Activated CD8-positive, alpha-beta T cell treated with anti-CD3 and anti-CD28 coated beads, Interleukin-2, amount 10 ng/mL, durations not matched to agents 7 days and 5 days (primary cell): ENCODE measurements at regions not wholly inside any gene's neighbourhood (a gene's known extent, or its start where the extent isn't known, plus 50 kb on each side); places are given as distances from the start of the nearest gene placed in this dataset.
"Not testable (repeated sequence)": the region's sequence is repeated elsewhere in the genome, so short reads cannot be mapped to it uniquely, and the experiment has no call there.

ENCODE experiments used
- ATAC-seq: fragments of 150-1000 bp; cut with Tn5 transposase; one replicate; pipeline ENCODE4 v1.10.0; 2021; ENCODE audit warnings: moderate library complexity
- CTCF ChIA-PET: fragments of 350-600 bp; sonication (Branson Sonifier 250); formaldehyde crosslinking; loops from one replicate; lab custom pipeline; 2021; ENCODE audit warnings: antibody characterized with exemption; lab: Charles Lee
- POLR2A ChIA-PET: fragments of 350-600 bp; sonication (Branson Sonifier 250); formaldehyde crosslinking; loops from one replicate; lab custom pipeline; 2021; ENCODE audit warnings: antibody characterized with exemption; lab: Charles Lee
- DNase-seq: peaks from one replicate; pipeline ENCODE4 v3.0.0-alpha.2; 2020
- H3K27ac Mint-ChIP-seq: one replicate; pipeline ENCODE4 v1.8.0; 2021; ENCODE audit warnings: mild to moderate bottlenecking, mixed read lengths
- H3K27me3 Mint-ChIP-seq: one replicate; pipeline ENCODE4 v1.8.0; 2021; ENCODE audit warnings: low read depth, mixed read lengths
- H3K36me3 Mint-ChIP-seq: one replicate; pipeline ENCODE4 v1.8.0; 2021; ENCODE audit warnings: low read depth, mixed read lengths
- H3K4me1 Mint-ChIP-seq: one replicate; pipeline ENCODE4 v1.8.0; 2021; ENCODE audit warnings: low read depth, mixed read lengths
- H3K4me3 Mint-ChIP-seq: one replicate; pipeline ENCODE4 v1.8.0; 2021; ENCODE audit warnings: mild to moderate bottlenecking, mixed read lengths
- H3K9me3 Mint-ChIP-seq: one replicate; pipeline ENCODE4 v1.8.0; 2022; ENCODE audit warnings: mixed read lengths; ENCODE audit not compliant: insufficient read depth

DNA sequence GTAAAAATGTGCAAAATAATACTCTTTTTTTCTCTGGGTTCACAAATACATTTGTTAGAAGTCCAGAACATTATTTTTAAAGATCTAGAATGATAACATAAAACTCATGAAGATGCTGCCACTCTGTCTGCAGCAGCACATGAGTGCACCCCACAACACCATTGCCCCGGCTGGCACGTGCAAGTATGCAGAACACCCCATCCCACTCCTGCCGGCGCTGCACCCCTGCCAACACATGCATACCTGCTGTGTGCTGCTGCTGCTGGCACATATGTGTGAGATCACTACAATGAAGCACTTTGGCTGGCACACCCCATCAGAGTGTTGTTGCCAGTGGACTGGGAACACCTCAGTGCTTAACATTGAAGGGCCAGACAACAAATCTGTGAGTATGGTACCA lies 129.1 kb downstream of the CCT8L2 start:
- H3K27me3 Mint-ChIP-seq, H3K36me3 Mint-ChIP-seq, H3K27ac Mint-ChIP-seq, H3K4me1 Mint-ChIP-seq, ATAC-seq, CTCF ChIA-PET, H3K9me3 Mint-ChIP-seq, DNase-seq, POLR2A ChIA-PET, H3K4me3 Mint-ChIP-seq: not testable (repeated sequence)

DNA sequence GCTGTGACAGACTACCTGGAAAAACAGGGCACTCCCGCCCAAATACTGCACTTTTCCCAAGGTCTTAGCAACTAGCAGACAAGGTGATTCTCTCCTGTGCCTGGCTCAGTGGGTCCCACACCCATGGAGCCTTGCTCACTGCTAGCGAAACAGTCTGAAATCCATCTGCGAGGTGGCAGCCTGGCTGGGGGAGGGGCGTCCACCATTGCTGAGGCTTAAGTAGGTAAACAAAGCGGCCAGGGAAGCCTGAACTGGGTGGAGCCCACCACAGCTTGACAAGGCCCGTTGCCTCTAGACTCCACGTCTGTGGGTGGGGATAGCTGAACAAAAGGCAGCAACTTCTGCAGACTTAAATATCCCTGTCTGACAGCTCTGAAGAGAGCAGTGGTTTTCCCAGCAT lies 145.2 kb downstream of the CCT8L2 start:
- POLR2A ChIA-PET, CTCF ChIA-PET, DNase-seq, H3K27ac Mint-ChIP-seq, H3K4me3 Mint-ChIP-seq, ATAC-seq, H3K9me3 Mint-ChIP-seq, H3K27me3 Mint-ChIP-seq, H3K4me1 Mint-ChIP-seq, H3K36me3 Mint-ChIP-seq: not testable (repeated sequence)

DNA sequence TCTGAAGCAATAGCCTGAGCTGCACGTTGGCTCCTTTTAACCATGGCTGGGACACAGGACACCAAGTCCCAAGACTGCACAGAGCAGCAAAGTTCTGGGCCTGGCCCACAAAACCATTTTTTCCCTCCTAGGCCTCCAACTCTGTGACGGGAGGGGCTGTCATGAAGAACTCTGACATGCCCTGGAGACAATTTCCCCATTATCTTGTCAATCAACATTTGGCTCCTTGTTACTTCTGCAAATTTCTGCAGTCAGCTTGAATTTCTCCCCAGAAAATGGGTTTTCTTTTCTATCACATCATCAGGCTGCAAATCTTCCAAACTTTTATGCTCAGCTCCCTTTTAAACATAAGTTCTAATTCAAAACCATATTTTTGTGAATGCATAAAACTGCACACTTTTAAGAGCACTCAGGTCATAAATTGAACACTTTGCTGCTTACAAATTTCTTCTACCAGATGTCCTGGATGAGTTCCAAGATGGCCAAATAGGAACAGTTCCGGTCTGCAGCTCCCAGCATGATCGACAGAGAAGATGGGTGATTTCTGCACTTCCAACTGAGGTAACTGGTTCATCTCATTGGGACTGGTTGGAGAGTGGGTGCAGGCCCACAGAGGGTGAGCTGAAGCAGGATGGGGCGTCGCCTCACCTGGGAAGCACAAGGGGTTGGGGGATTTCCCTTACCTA lies 145.7 kb downstream of the CCT8L2 start:
- H3K27ac Mint-ChIP-seq, ATAC-seq, H3K9me3 Mint-ChIP-seq, DNase-seq, H3K4me1 Mint-ChIP-seq, H3K27me3 Mint-ChIP-seq, CTCF ChIA-PET, H3K36me3 Mint-ChIP-seq, POLR2A ChIA-PET, H3K4me3 Mint-ChIP-seq: not testable (repeated sequence)

DNA sequence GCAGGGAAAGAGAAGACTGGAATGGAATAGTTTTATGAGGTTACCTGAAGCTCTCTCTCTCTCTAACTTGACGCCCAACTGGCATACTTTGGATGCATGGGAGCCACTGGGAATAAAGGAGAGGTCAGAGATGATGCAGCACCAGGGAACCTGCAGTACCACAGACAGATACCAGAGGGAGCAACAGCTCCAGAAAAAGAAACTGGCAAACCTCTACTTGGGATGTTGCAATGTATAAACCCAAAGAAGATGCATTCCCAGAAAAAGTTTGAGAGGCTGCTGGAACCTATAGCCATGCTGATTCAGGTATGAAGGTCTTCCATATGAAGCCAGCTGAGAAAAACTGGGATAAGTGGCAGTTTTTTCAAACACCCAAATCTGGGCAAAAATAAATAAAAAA lies 151.6 kb downstream of the CCT8L2 start:
- ATAC-seq, DNase-seq, H3K4me1 Mint-ChIP-seq, H3K27me3 Mint-ChIP-seq, H3K27ac Mint-ChIP-seq, POLR2A ChIA-PET, CTCF ChIA-PET, H3K4me3 Mint-ChIP-seq, H3K9me3 Mint-ChIP-seq, H3K36me3 Mint-ChIP-seq: not testable (repeated sequence)

DNA sequence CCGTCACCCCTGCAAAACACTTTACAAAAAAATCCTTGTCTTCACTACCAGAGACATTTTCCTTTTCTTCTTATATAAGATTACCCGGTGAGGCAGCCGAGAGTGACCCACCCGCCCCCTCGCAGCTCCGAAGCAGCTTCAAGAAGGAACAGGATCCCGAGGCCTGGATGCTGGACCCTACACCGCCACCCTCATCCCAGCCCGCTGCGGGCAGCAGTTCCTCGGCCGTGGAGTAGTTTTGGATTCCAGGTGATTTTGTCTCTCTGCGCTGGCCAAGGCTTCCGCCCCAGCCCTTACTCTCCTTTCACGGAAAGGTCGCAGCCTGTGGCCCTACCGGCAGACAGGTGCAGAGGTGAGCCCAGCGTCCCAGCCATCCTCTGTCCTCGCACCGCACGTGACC lies 169.1 kb downstream of the CCT8L2 start:
- H3K4me3 Mint-ChIP-seq, POLR2A ChIA-PET, DNase-seq, H3K27ac Mint-ChIP-seq, H3K36me3 Mint-ChIP-seq, H3K27me3 Mint-ChIP-seq, H3K4me1 Mint-ChIP-seq, ATAC-seq, CTCF ChIA-PET: not testable (repeated sequence)
- peaks cover 16% of the 10 kb centered on the region for H3K9me3 Mint-ChIP-seq

DNA sequence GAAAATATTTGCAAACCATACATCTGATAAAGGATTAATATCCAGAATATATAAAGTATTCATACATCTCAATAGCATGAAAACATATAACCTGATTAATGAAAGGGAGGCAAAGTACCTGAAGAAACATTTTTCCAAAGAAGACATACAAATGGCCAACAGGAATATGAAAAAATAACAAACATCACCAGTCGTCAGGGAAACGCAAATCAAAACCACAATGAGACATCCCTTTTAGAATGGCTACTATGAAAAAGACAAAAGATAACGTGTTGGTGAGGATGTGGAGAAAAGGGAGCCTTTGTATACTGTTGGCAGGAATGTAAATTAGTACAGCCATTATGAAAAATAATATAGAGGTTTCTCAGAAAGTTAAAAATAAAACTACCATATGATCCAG lies 175.1 kb downstream of the CCT8L2 start:
- H3K4me1 Mint-ChIP-seq, DNase-seq, ATAC-seq, CTCF ChIA-PET, H3K9me3 Mint-ChIP-seq, H3K36me3 Mint-ChIP-seq, H3K4me3 Mint-ChIP-seq, H3K27me3 Mint-ChIP-seq, H3K27ac Mint-ChIP-seq, POLR2A ChIA-PET: not testable (repeated sequence)

DNA sequence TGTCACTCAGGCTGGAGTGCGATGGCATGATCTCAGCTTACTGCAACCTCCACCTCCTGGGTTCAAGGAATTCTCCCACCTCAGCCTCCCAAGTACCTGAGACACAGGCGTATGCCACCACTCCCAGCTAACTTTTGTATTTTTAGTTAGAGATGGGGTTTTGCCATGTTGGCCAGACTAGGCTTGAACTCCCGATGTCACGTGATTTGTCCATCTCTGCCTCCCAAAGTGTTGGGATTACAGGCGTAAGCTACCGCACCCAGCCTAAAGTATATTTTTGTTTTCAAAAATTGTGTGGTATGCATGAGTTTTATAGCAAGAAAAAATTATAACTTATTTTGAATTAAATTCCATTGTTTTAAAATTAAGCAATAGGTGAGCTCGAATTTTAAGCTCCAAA lies 188.0 kb downstream of the CCT8L2 start:
- CTCF ChIA-PET, POLR2A ChIA-PET, H3K4me1 Mint-ChIP-seq, H3K27ac Mint-ChIP-seq, H3K4me3 Mint-ChIP-seq, H3K36me3 Mint-ChIP-seq, ATAC-seq, H3K27me3 Mint-ChIP-seq, DNase-seq: not testable (repeated sequence)
- peaks cover 17% of the 10 kb centered on the region for H3K9me3 Mint-ChIP-seq

DNA sequence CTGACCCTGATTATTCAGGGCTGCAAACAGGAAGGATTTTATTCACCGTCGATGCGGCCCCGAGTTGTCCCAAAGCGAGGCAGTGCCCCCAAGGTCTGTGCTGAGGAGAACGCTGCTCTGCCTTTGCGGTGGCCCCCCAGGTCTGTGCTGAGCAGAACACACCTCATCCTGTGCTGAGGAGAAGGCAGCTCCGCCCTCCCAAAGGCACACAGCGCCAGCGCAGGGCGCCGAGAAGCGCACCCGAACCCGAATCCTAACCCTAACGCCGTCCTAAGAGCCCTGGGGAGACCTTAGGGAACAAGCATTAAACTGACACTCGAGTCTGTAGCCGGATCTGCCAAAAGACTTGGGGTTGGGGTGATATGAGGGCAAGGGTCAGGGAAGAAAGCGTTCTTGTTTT lies 188.9 kb downstream of the CCT8L2 start:
- H3K9me3 Mint-ChIP-seq, result peaks cover 17% of the 10 kb centered on the region
- H3K36me3 Mint-ChIP-seq, POLR2A ChIA-PET, H3K4me1 Mint-ChIP-seq, H3K27ac Mint-ChIP-seq, ATAC-seq, H3K27me3 Mint-ChIP-seq, DNase-seq, H3K4me3 Mint-ChIP-seq, CTCF ChIA-PET: not testable (repeated sequence)

DNA sequence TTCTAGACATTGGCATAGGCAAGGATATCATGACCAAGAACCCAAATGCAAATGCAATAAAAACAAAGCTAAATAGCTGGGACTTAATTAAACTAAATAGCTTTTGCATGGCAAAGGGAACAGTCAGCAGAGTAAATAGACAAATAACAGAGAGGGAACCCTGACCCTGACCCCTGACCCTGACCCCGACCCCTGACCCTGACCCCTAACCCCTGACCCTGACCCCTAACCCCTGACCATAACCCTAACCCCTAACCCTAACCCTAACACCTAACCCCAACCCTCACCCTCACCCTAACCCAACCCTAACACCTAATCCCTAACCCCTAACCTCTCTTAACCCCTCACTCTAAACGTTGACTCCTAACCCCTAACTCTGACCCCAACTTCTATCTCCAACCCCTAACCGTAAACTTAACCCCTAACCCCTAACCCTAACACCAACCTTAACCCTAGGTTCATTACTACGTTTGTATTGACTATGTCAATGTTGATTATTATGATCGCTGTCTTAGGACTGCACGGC lies 189.7 kb downstream of the CCT8L2 start:
- H3K27ac Mint-ChIP-seq, ATAC-seq, H3K4me3 Mint-ChIP-seq, DNase-seq, POLR2A ChIA-PET, H3K4me1 Mint-ChIP-seq, H3K27me3 Mint-ChIP-seq, CTCF ChIA-PET, H3K36me3 Mint-ChIP-seq: not testable (repeated sequence)
- H3K9me3 Mint-ChIP-seq, result peaks cover 17% of the 10 kb centered on the region

DNA sequence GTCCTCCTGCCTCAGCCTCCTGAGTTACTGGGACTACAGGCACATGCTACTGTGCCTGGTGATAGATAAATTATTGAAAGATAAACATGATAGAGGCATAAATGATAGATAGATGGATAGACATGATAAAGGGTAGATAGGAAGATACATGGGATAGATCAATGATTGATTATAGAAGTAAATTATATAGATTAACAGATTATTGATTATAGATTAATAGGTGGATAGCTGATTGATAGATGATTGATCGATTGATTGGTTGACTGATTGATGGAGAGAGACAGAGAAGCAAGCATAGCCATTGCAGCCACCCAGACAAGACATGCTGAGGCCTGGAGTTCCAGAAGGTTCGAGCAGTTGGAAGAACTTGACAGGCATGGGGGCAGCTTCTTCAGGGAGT lies 199.1 kb downstream of the CCT8L2 start:
- DNase-seq, H3K27ac Mint-ChIP-seq, H3K4me1 Mint-ChIP-seq, ATAC-seq, H3K36me3 Mint-ChIP-seq, H3K4me3 Mint-ChIP-seq, CTCF ChIA-PET, H3K9me3 Mint-ChIP-seq, H3K27me3 Mint-ChIP-seq, POLR2A ChIA-PET: not testable (repeated sequence)

DNA sequence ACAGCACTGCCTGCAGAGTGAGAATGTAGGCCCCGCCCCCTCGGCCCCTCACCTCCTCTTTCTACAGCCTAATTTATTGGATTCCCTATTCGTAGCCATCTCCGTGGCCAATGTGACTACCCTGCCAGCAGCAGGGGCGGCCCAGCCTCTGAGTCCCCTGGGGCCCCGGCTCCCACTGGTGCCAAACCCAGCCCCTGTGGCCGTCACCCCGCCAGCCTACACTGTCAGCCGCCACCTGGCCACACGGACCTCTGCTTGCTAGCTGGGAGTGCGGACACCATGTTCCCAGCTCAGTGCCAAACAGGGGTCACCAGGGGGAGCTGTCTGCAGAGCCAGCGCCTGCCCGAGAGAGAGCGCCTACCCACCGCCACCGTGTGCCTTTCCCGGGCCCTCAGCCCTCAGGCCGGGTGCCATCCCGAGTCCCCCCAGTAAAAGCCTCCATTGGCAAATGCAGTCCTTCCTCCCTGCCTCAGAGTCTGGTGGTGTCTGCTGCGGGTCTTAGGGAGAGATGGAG lies 201.1 kb downstream of the CCT8L2 start:
- H3K4me1 Mint-ChIP-seq, H3K9me3 Mint-ChIP-seq, CTCF ChIA-PET, DNase-seq, H3K27ac Mint-ChIP-seq, POLR2A ChIA-PET, H3K4me3 Mint-ChIP-seq, H3K27me3 Mint-ChIP-seq, ATAC-seq, H3K36me3 Mint-ChIP-seq: not testable (repeated sequence)

DNA sequence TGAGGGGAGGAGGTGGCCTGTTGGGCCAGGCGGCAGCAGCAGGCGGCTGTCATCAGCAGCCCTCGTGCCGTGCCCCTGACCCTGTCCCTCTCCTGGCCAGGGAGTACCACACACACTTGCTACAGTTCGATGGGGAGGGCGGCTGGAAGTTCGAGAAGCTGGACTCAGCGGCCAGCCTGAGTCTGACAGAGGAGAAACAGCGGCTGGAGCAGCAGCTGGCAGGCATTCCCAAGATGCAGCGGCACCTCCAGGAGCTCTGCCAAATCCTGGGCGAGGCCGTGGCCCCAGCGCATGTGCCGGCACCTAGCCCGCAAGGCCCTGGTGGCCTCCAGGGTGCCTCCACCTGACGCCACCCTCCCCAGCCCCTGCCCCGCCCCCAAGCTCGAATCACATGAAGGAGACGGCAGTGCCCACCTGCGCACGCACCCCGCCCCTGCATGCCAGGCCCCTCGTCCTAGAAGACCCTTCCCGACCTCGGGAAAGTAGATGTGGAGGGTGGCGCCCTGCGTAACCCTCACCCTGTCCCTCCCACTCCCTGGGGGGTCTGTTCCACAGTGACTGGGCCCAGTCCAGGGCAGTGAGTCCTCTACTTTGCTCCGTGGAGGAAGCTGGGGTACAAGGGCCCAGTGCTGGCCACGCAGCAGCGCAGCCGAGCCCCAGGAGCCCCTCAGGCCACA lies 201.9 kb downstream of the CCT8L2 start:
- POLR2A ChIA-PET, ATAC-seq, H3K36me3 Mint-ChIP-seq, CTCF ChIA-PET, H3K4me1 Mint-ChIP-seq, H3K9me3 Mint-ChIP-seq, H3K4me3 Mint-ChIP-seq, DNase-seq, H3K27ac Mint-ChIP-seq: not testable (repeated sequence)
- peaks cover 11% of the 10 kb centered on the region for H3K27me3 Mint-ChIP-seq
